Neutrophil (primary cell): ENCODE measurements at regions not wholly inside any gene's neighbourhood (a gene's known extent, or its start where the extent isn't known, plus 50 kb on each side); places are given as distances from the start of the nearest gene placed in this dataset.

ENCODE experiments used
- H3K27ac ChIP-seq: fragments of 200-600 bp; sonication (generic); 2 replicates; pipeline ENCODE4 v1.5.1; 2016; ENCODE audit warnings: mild to moderate bottlenecking, moderate library complexity
- H3K27me3 ChIP-seq: fragments of 200-600 bp; sonication (generic); 2 replicates; pipeline ENCODE4 v1.6.0; 2016; ENCODE audit warnings: mild to moderate bottlenecking
- H3K36me3 ChIP-seq: fragments of 200-600 bp; sonication (generic); 2 replicates; pipeline ENCODE4 v1.5.1; 2017
- H3K4me1 ChIP-seq, 2 experiments: fragments of 200-600 bp in 1 of 2; sonication (generic) in 1 of 2; 1 replicate in 1 of 2; 2 replicates in 1 of 2; pipeline versions ENCODE4 v1.5.1 to v1.6.1; 2013 to 2016; ENCODE audit warnings: low read depth in 1 of 2, low read length in 1 of 2, mild to moderate bottlenecking in 1 of 2, moderate library complexity in 1 of 2; ENCODE audit not compliant: control insufficient read depth in 1 of 2, insufficient read depth in 1 of 2
- H3K4me3 ChIP-seq, 2 experiments: fragments of 200-600 bp in 1 of 2; sonication (generic) in 1 of 2; 1 replicate in 1 of 2; 2 replicates in 1 of 2; pipeline ENCODE4 v1.5.1; 2013 to 2016; ENCODE audit warnings: low read depth in 1 of 2, low read length in 1 of 2, mild to moderate bottlenecking in 1 of 2, moderate library complexity in 1 of 2
- H3K9me3 ChIP-seq: fragments of 200-600 bp; sonication (generic); 2 replicates; pipeline ENCODE4 v1.5.1; 2016
- TF ChIP-seq, protein P1 (sequence below): fragments of 200-600 bp; sonication (generic); IDR thresholded peaks from 2 replicates; pipeline ENCODE4 v1.5.1; 2016; ENCODE audit warnings: antibody characterized with exemption

DNA sequence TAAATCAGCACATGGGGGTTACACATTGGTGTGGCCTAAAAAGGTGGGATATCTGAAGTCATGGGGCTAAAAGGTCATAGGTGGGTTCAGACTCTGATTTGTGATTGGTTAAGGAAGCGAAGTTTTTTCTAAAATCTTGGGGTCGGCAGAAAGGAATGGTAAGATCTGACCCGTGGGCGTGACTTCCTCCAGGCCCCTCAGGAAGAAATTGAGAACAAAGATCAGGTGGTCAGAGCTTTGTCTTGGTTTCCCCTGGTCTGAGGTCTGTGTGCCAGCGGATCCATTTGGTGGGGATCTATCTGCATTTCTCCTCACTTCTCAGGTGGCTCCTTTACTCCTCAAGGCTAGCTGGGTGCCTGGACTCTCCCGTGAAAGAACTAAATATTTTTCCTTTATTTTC is 302.8 kb downstream of the ABCC12 start:
- TF ChIP-seq, protein P1, sequence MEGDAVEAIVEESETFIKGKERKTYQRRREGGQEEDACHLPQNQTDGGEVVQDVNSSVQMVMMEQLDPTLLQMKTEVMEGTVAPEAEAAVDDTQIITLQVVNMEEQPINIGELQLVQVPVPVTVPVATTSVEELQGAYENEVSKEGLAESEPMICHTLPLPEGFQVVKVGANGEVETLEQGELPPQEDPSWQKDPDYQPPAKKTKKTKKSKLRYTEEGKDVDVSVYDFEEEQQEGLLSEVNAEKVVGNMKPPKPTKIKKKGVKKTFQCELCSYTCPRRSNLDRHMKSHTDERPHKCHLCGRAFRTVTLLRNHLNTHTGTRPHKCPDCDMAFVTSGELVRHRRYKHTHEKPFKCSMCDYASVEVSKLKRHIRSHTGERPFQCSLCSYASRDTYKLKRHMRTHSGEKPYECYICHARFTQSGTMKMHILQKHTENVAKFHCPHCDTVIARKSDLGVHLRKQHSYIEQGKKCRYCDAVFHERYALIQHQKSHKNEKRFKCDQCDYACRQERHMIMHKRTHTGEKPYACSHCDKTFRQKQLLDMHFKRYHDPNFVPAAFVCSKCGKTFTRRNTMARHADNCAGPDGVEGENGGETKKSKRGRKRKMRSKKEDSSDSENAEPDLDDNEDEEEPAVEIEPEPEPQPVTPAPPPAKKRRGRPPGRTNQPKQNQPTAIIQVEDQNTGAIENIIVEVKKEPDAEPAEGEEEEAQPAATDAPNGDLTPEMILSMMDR, result no peak
- Histone ChIP-seq H3K4me3 (no peak overlapping the region), H3K36me3 (no peaks in the 10 kb centered on the region), H3K4me1 (no peaks in the 10 kb centered on the region), H3K27ac (no peak overlapping the region), H3K9me3 (no peaks in the 10 kb centered on the region), H3K27me3 (no peaks in the 10 kb centered on the region)

- Histone ChIP-seq H3K27ac (no peak overlapping the region), H3K36me3 (no peaks in the 10 kb centered on the region), H3K4me1 (no peaks in the 10 kb centered on the region), H3K4me3 (no peak overlapping the region), H3K27me3 (no peaks in the 10 kb centered on the region), H3K9me3 (no peaks in the 10 kb centered on the region)
- TF ChIP-seq, protein P1, result no peak
These were observed 304.6 kb downstream of the ABCC12 start for GRCh38 chr16:47851146-47851545.

DNA sequence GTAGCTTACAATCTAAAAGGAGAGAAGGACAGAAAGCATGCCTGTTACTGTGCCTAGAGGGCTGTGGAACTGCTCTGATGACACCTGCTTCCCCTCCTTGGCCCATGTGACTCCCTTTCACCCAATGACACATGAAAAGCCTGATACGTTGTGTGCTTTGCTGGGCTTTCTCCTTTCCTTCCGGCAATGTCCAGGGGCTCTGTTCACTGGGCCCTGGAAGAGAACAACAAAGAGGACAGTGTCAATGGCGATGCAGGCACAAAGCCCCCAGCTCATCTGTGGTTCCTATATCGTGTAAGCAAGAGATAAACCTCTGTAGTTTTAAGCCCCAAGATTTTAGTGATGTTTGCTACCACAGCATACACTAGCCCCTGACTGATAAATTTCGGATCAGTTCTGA is 306.1 kb downstream of the ABCC12 start:
- H3K27me3 ChIP-seq, result no peaks in the 10 kb centered on the region
- H3K4me1 ChIP-seq, result no peaks in the 10 kb centered on the region
- no peaks in the 10 kb centered on the region for H3K36me3 ChIP-seq
- TF ChIP-seq, protein P1, result no peak
- H3K4me3 ChIP-seq, result no peak overlapping the region
- no peaks in the 10 kb centered on the region for H3K9me3 ChIP-seq
- H3K27ac ChIP-seq, result no peak overlapping the region

- H3K4me1 ChIP-seq, result no peaks in the 10 kb centered on the region
- no peaks in the 10 kb centered on the region for H3K9me3 ChIP-seq
- H3K27ac ChIP-seq, result no peak overlapping the region
- no peaks in the 10 kb centered on the region for H3K27me3 ChIP-seq
- TF ChIP-seq, protein P1, result no peak
- H3K4me3 ChIP-seq, result no peak overlapping the region
- no peaks in the 10 kb centered on the region for H3K36me3 ChIP-seq
These were observed 307.2 kb downstream of the ABCC12 start for GRCh38 chr16:47848421-47849109.

DNA sequence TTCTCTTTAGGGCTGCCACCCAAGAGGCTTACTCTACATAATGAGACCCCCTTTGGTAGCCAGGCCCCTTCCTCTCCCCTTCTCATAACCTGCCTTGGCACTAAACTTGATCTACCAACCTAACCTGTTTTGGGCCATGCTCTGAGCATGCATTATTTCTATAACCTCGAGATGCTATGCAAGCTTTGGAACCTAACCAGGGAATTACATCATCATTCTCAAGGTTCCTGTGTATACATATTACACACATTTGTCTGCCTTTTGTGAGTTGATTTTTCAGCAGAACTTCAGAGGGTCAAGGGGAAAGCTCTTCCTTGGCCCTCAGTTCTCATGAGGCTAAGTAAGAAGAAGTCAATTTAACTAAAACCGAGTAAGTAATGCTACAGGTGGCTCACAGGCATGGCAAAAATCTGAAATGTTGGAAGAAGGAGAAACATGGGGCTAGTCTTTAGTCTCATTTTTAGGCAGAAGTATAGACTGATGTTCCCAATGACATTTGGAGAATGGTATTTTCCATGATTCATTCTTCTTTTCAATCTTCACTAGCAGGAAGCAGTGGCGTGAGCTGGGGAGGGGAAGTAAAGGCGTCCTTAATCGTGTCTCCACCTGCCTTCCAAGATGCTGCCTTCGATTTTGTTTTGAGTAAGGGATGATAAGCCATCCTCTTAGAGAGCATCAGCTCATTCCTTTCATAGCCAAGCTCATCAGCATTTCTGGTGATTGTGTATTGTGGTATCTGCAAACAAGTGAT is 308.4 kb downstream of the ABCC12 start:
- Histone ChIP-seq H3K27ac (no peak overlapping the region), H3K27me3 (no peaks in the 10 kb centered on the region), H3K36me3 (no peaks in the 10 kb centered on the region), H3K4me3 (no peak overlapping the region), H3K9me3 (no peaks in the 10 kb centered on the region), H3K4me1 (no peaks in the 10 kb centered on the region)
- TF ChIP-seq, protein P1, result no peak
